GM21528 (cell line): ENCODE measurements at regions not wholly inside any gene's neighbourhood (a gene's known extent, or its start where the extent isn't known, plus 50 kb on each side); places are given as distances from the start of the nearest gene placed in this dataset.
A peak's percentile ranks its signal among the peaks of the same experiment; 100 is the strongest.

Experiments used
- ATAC-seq: cut with Tn5 transposase; IDR thresholded peaks from one replicate; pipeline ENCODE4 v1.9.1; 2021; ENCODE audit warnings: mild to moderate bottlenecking, moderate library complexity; ENCODE audit not compliant: unreplicated experiment, low FRiP score

- ATAC-seq: no peak
Measured at GRCh38 chr12:93127582-93128331, 198.7 kb upstream of the EEA1 start.

- ATAC-seq: no peak
Measured at GRCh38 chr12:93128332-93128707, 199.2 kb upstream of the EEA1 start.

GRCh38 chr12:93130366-93131054, 201.4 kb upstream of the EEA1 start:
- no peak for ATAC-seq

- no peak for ATAC-seq
Measured at GRCh38 chr12:93133361-93133760, 204.3 kb upstream of the EEA1 start.

- no peak for ATAC-seq
Measured at GRCh38 chr12:93134175-93134890, 205.2 kb upstream of the EEA1 start.

GRCh38 chr12:93134893-93135285, 205.8 kb upstream of the EEA1 start:
- ATAC-seq: no peak

- no peak for ATAC-seq
Measured at GRCh38 chr12:93135286-93136239, 206.5 kb upstream of the EEA1 start.

GRCh38 chr12:93136253-93137055, 207.4 kb upstream of the EEA1 start:
- ATAC-seq: no peak

- no peak for ATAC-seq
Measured at GRCh38 chr12:93137656-93138612, 208.8 kb upstream of the EEA1 start.

- ATAC-seq: peak; percentile 48
Measured at GRCh38 chr12:93139028-93139665, 210.1 kb upstream of the EEA1 start.

- ATAC-seq: no peak
Measured at GRCh38 chr12:93140325-93140724, 211.2 kb upstream of the EEA1 start.

GRCh38 chr12:93140801-93141200, 211.7 kb upstream of the EEA1 start:
- no peak for ATAC-seq

- ATAC-seq: no peak
Measured at GRCh38 chr12:93142881-93143280, 213.8 kb upstream of the EEA1 start.

- no peak for ATAC-seq
Measured at GRCh38 chr12:93144109-93144508, 215.0 kb upstream of the EEA1 start.

GRCh38 chr12:93145086-93145485, 216.0 kb upstream of the EEA1 start:
- no peak for ATAC-seq

GRCh38 chr12:93146263-93146939, 217.3 kb upstream of the EEA1 start:
- no peak for ATAC-seq

GRCh38 chr12:93146970-93147369, 217.9 kb upstream of the EEA1 start:
- no peak for ATAC-seq
